HEK293T (cell line): ENCODE measurements at regions not wholly inside any gene's neighbourhood (a gene's known extent, or its start where the extent isn't known, plus 50 kb on each side); places are given as distances from the start of the nearest gene placed in this dataset.

Experiments used
- CTCF ChIA-PET: fragments of 350-600 bp; formaldehyde crosslinking; extraction: SDS; loops from one replicate; lab custom pipeline; 2021; ENCODE audit warnings: antibody characterized with exemption, inconsistent platforms; lab: Yijun Ruan, JAX
- POLR2A ChIA-PET: fragments of 350-600 bp; formaldehyde crosslinking; extraction: SDS; loops from one replicate; lab custom pipeline; 2020; ENCODE audit warnings: antibody characterized with exemption, inconsistent platforms; lab: Yijun Ruan, JAX
- DNase-seq: peaks from one replicate; pipeline ENCODE4 v3.0.0; 2012; ENCODE audit warnings: mixed read lengths; ENCODE audit errors: extremely low spot score
- ARNT ChIP-seq: fragments of 450-650 bp; IDR thresholded peaks from 2 replicates; pipeline ENCODE4 v1.6.1; 2017; ENCODE audit warnings: mild to moderate bottlenecking
- BHLHE40 ChIP-seq: fragments of 450-650 bp; IDR thresholded peaks from 2 replicates; pipeline ENCODE4 v1.6.1; 2016; ENCODE audit warnings: mild to moderate bottlenecking, moderate library complexity, borderline replicate concordance
- CTBP1 ChIP-seq: fragments of 450-650 bp; IDR thresholded peaks from 2 replicates; pipeline ENCODE4 v1.6.1; 2016; ENCODE audit warnings: borderline replicate concordance
- ELF4 ChIP-seq: fragments of 450-650 bp; IDR thresholded peaks from 2 replicates; pipeline ENCODE4 v1.6.1; 2017; ENCODE audit warnings: antibody characterized with exemption
- FOXA1 ChIP-seq: fragments of 450-650 bp; IDR thresholded peaks from 2 replicates; pipeline ENCODE4 v1.6.1; 2016; ENCODE audit warnings: mild to moderate bottlenecking
- FOXK2 ChIP-seq: fragments of 450-650 bp; IDR thresholded peaks from 2 replicates; pipeline ENCODE4 v1.6.1; 2016; ENCODE audit warnings: mild to moderate bottlenecking
- FOXM1 ChIP-seq: fragments of 450-650 bp; IDR thresholded peaks from 2 replicates; pipeline ENCODE4 v1.6.1; 2017; ENCODE audit warnings: mild to moderate bottlenecking, borderline replicate concordance
- HDGF ChIP-seq: fragments of 450-650 bp; IDR thresholded peaks from 2 replicates; pipeline ENCODE4 v1.6.1; 2017; ENCODE audit warnings: antibody characterized with exemption, borderline replicate concordance
- L3MBTL2 ChIP-seq: fragments of 450-650 bp; conservative IDR thresholded peaks from 2 replicates; pipeline ENCODE4 v1.6.1; 2016; ENCODE audit warnings: mild to moderate bottlenecking
- LEF1 ChIP-seq: fragments of 450-650 bp; IDR thresholded peaks from 2 replicates; pipeline ENCODE4 v1.6.1; 2017; ENCODE audit warnings: mild to moderate bottlenecking, borderline replicate concordance
- NFRKB ChIP-seq: fragments of 450-650 bp; IDR thresholded peaks from 2 replicates; pipeline ENCODE4 v1.6.1; 2016; ENCODE audit warnings: mild to moderate bottlenecking, moderate library complexity
- PKNOX1 ChIP-seq: fragments of 450-650 bp; IDR thresholded peaks from 2 replicates; pipeline ENCODE4 v1.6.1; 2016
- SP1 ChIP-seq: fragments of 450-650 bp; IDR thresholded peaks from 2 replicates; pipeline ENCODE4 v1.6.1; 2017
- SUZ12 ChIP-seq: fragments of 450-650 bp; IDR thresholded peaks from 2 replicates; pipeline ENCODE4 v1.6.1; 2016; ENCODE audit warnings: mild to moderate bottlenecking
- TARDBP ChIP-seq: fragments of 450-650 bp; IDR thresholded peaks from 2 replicates; pipeline ENCODE4 v1.6.1; 2016
- ZNF384 ChIP-seq: fragments of 450-650 bp; IDR thresholded peaks from 2 replicates; pipeline ENCODE4 v1.6.1; 2016

- ChIA-PET CTCF (no interaction called here), POLR2A (no interaction called here)
- no peak for DNase-seq
- TF ChIP-seq L3MBTL2 (no peak), TARDBP (no peak), HDGF (no peak), LEF1 (no peak), ELF4 (no peak), FOXM1 (no peak), ZNF384 (no peak), CTBP1 (no peak), BHLHE40 (no peak), FOXA1 (no peak), PKNOX1 (no peak), NFRKB (no peak), SP1 (no peak), ARNT (no peak), FOXK2 (no peak), SUZ12 (no peak)
Observed at GRCh38 chr9:2934883-2935282, 91.0 kb upstream of the PUM3 start.

- POLR2A ChIA-PET = no interaction called here
- DNase-seq = no peak
- TF ChIP-seq FOXM1 (no peak), TARDBP (no peak), BHLHE40 (no peak), PKNOX1 (no peak)
- CTCF ChIA-PET = no interaction called here
Observed at GRCh38 chr9:2934241-2934650, 90.4 kb upstream of the PUM3 start.

- ChIA-PET CTCF (no interaction called here), POLR2A (no interaction called here)
- no peak for TF ChIP-seq SP1
- no peak for TF ChIP-seq ZNF384
- TF ChIP-seq FOXK2 = no peak
- no peak for TF ChIP-seq ELF4
- TF ChIP-seq PKNOX1 = no peak
- no peak for TF ChIP-seq L3MBTL2
- TF ChIP-seq TARDBP = no peak
- no peak for TF ChIP-seq LEF1
- no peak for TF ChIP-seq FOXA1
- TF ChIP-seq NFRKB = no peak
- no peak for TF ChIP-seq HDGF
- no peak for TF ChIP-seq CTBP1
- TF ChIP-seq SUZ12 = no peak
- no peak for TF ChIP-seq BHLHE40
- no peak for TF ChIP-seq ARNT
- no peak for TF ChIP-seq FOXM1
- DNase-seq = no peak
Observed at GRCh38 chr9:2933165-2934095, 89.5 kb upstream of the PUM3 start.

- POLR2A ChIA-PET = no interaction called here
- DNase-seq = no peak
- TF ChIP-seq HDGF = no peak
- CTCF ChIA-PET = no interaction called here
Observed at GRCh38 chr9:2928411-2928810, 84.5 kb upstream of the PUM3 start.

- ChIA-PET CTCF (no interaction called here), POLR2A (no interaction called here)
- no peak for DNase-seq
- TF ChIP-seq ARNT (no peak), BHLHE40 (no peak), FOXM1 (no peak), CTBP1 (no peak), SP1 (no peak), FOXA1 (no peak), LEF1 (no peak), FOXK2 (no peak), NFRKB (no peak), ELF4 (no peak), SUZ12 (no peak), ZNF384 (no peak), TARDBP (no peak), PKNOX1 (no peak), HDGF (no peak), L3MBTL2 (no peak)
Observed at GRCh38 chr9:2925016-2925415, 81.1 kb upstream of the PUM3 start.

GRCh38 chr9:2924380-2924768 is 80.5 kb upstream of the PUM3 start:
- no peak for DNase-seq
- TF ChIP-seq SP1 (no peak), LEF1 (no peak), FOXM1 (no peak)
- ChIA-PET CTCF (no interaction called here), POLR2A (no interaction called here)
